ENCODE measurements at regions not wholly inside any gene's neighbourhood (a gene's known extent, or its start where the extent isn't known, plus 50 kb on each side); places are given as distances from the start of the nearest gene placed in this dataset.

GRCh38 chr3:157581371-157581770, 78.2 kb upstream of the VEPH1 start (continued):
- TF ChIP-seq ZNF695 (CRISPR knock-in tag; IDR thresholded peaks at IDR 0.05), result no peak
- no peak for TF ChIP-seq ZNF785 (CRISPR knock-in tag; IDR thresholded peaks at IDR 0.05)
- no peak for TF ChIP-seq POLR2A (conservative IDR thresholded peaks at IDR 0.05)
- no peak for TF ChIP-seq CBX5 (IDR thresholded peaks at IDR 0.05; ENCODE audit: borderline replicate concordance, low read depth)

GRCh38 chr3:157578181-157578580, 75.0 kb upstream of the VEPH1 start:
- no peaks in the 10 kb centered on the region for H3K9me1 ChIP-seq (ENCODE audit: control insufficient read depth, insufficient read depth, low read length)
- TF ChIP-seq EP400 (IDR thresholded peaks at IDR 0.05), result no peak
- no peak for TF ChIP-seq RHOXF2B (CRISPR knock-in tag; conservative IDR thresholded peaks at IDR 0.05)
- no peak for TF ChIP-seq HNRNPLL (IDR thresholded peaks at IDR 0.05; ENCODE audit: low read depth, low read length, poor library complexity, severe bottlenecking)
- no peak for TF ChIP-seq ZKSCAN1 (IDR thresholded peaks at IDR 0.05; ENCODE audit: low read depth, low read length)
- no peak for TF ChIP-seq KDM2B (CRISPR knock-in tag; IDR thresholded peaks at IDR 0.05)
- no peak for TF ChIP-seq DMBX1 (CRISPR knock-in tag; IDR thresholded peaks at IDR 0.05; ENCODE audit: borderline replicate concordance)
- no peak for TF ChIP-seq ZNF445 (CRISPR knock-in tag; IDR thresholded peaks at IDR 0.05; ENCODE audit: low read depth)
- TF ChIP-seq HSF4 (CRISPR knock-in tag; IDR thresholded peaks at IDR 0.05; ENCODE audit: borderline replicate concordance), result no peak
- no peak for TF ChIP-seq CREB3L1 (IDR thresholded peaks at IDR 0.05; ENCODE audit: borderline replicate concordance, low read depth)
- no peak for TF ChIP-seq ZNF507 (tag; conservative IDR thresholded peaks at IDR 0.05)
- TF ChIP-seq USF1 (CRISPR knock-in tag; IDR thresholded peaks at IDR 0.05), result no peak
- no peak for TF ChIP-seq POLR2AphosphoS2 (IDR thresholded peaks at IDR 0.05; ENCODE audit: low read length)
- TF ChIP-seq TBP (optimal IDR thresholded peaks at IDR 0.05; ENCODE audit: low read depth, low read length), result no peak
- TF ChIP-seq SMARCA5 (IDR thresholded peaks at IDR 0.05), result no peak
- TF ChIP-seq FOXA1 (IDR thresholded peaks at IDR 0.05; ENCODE audit: borderline replicate concordance), result no peak
- TF ChIP-seq ZNF668 (CRISPR knock-in tag; IDR thresholded peaks at IDR 0.05), result no peak
- TF ChIP-seq ZNF354B (CRISPR knock-in tag; IDR thresholded peaks at IDR 0.05), result no peak
- no peak for TF ChIP-seq DEAF1 (CRISPR knock-in tag; IDR thresholded peaks at IDR 0.05)
- H3K27ac ChIP-seq (ENCODE audit: extremely low read depth, low read depth, low read length), result no peak overlapping the region
- ChIA-PET CTCF (ENCODE audit: low intra/inter-chr PET ratio) (no interaction called here), POLR2A (no interaction called here)
- ATAC-seq, result no peak
- H3K9me3 ChIP-seq (replicated peaks; ENCODE audit: control insufficient read depth, insufficient read depth, low read depth, low read length), result no peaks in the 10 kb centered on the region
- no peak overlapping the region for H3K4me3 ChIP-seq
- intact Hi-C loops (cut with micrococcal nuclease) (no loop called here), in situ Hi-C loops (cut with MboI) (no loop called here)
- peak; percentile 23 for FAIRE-seq
- no peaks in the 10 kb centered on the region for H3K36me3 ChIP-seq (ENCODE audit: control insufficient read depth, insufficient read depth, low read length)
- no peak overlapping the region for H3K9ac ChIP-seq (ENCODE audit: insufficient read depth in 1 of 2, low read depth in 2 of 2, low read length in 2 of 2)
- DNase-seq (ENCODE audit: extremely low read depth in 1 of 4, low spot score in 3 of 4), result no peak
- no peak overlapping the region for H3K4me2 ChIP-seq (ENCODE audit: insufficient read depth, low read length)
- peaks cover 0 to 6% of the 10 kb centered on the region in 2 experiments; a peak in 3 of 5 replicates for H3K4me1 ChIP-seq (replicated peaks in 1 of 2; ENCODE audit: control insufficient read depth in 2 of 2, insufficient read depth in 2 of 2, low read length in 2 of 2)
- no peaks in the 10 kb centered on the region for H3K27me3 ChIP-seq (ENCODE audit: control insufficient read depth in 2 of 2, insufficient read depth in 2 of 2, low read length in 2 of 2)
- H2AFZ ChIP-seq (ENCODE audit: low read depth, low read length), result no peak overlapping the region
- BruUV-seq (replicated peaks), result no TSS peak
- H3K79me2 ChIP-seq (ENCODE audit: control insufficient read depth, insufficient read depth, low read length), result no peaks in the 10 kb centered on the region
- no peaks in the 10 kb centered on the region for H4K20me1 ChIP-seq (replicated peaks; ENCODE audit: control insufficient read depth, insufficient read depth, low read length)
- 17% methylated on average over 3 of the region's 3 CpGs for WGBS (ENCODE audit: insufficient coverage, low coverage, missing lambda C conversion rate)
